ENCODE measurements at regions not wholly inside any gene's neighbourhood (a gene's known extent, or its start where the extent isn't known, plus 50 kb on each side); places are given as distances from the start of the nearest gene placed in this dataset.

- TF ChIP-seq CTCF (conservative IDR thresholded peaks at IDR 0.05 in 1 of 2, IDR thresholded peaks at IDR 0.05 in 1 of 2; ENCODE audit: extremely low read depth in 1 of 2, insufficient read depth in 1 of 2, low read depth in 1 of 2, low read length in 2 of 2) (no peak), EZH2 (IDR thresholded peaks at IDR 0.05; ENCODE audit: borderline replicate concordance, low read length) (no peak)
Observed at GRCh38 chr7:144908943-144909556, 73.2 kb upstream of the TPK1 start.
